Osteoblast (primary cell): ENCODE measurements at regions not wholly inside any gene's neighbourhood (a gene's known extent, or its start where the extent isn't known, plus 50 kb on each side); places are given as distances from the start of the nearest gene placed in this dataset.

Source experiments
- DNase-seq: peaks from one replicate; pipeline ENCODE4 v3.0.0; 2011; ENCODE audit warnings: low spot score, mixed read lengths; ENCODE audit not compliant: insufficient read length; ENCODE audit errors: missing footprints
- H2AFZ ChIP-seq: 2 replicates; pipeline ENCODE4 v1.6.0; 2011; ENCODE audit warnings: mild to moderate bottlenecking, low read length
- H3K27ac ChIP-seq: 2 replicates; pipeline ENCODE4 v1.5.1; 2011; ENCODE audit warnings: mild to moderate bottlenecking, low read depth, low read length, moderate library complexity
- H3K27me3 ChIP-seq: 2 replicates; pipeline ENCODE4 v1.6.0; 2012; ENCODE audit warnings: mild to moderate bottlenecking, control low read depth, inconsistent platforms, low read length, moderate library complexity; ENCODE audit not compliant: insufficient read depth
- H3K36me3 ChIP-seq: 2 replicates; pipeline ENCODE4 v1.5.1; 2011; ENCODE audit warnings: mild to moderate bottlenecking, low read length, control low read depth, moderate library complexity; ENCODE audit not compliant: insufficient read depth
- H3K4me1 ChIP-seq: 2 replicates; pipeline ENCODE4 v1.5.1; 2011; ENCODE audit warnings: mild to moderate bottlenecking, low read length, control low read depth, moderate library complexity; ENCODE audit not compliant: insufficient read depth
- H3K4me2 ChIP-seq: 2 replicates; pipeline ENCODE4 v1.6.0; 2011; ENCODE audit warnings: mild to moderate bottlenecking, low read length; ENCODE audit not compliant: insufficient read depth
- H3K4me3 ChIP-seq: fragments of 200-600 bp; sonication (generic); 3 replicates; pipeline ENCODE4 v1.5.1; 2012; ENCODE audit warnings: mild to moderate bottlenecking, low read length, inconsistent platforms; ENCODE audit not compliant: insufficient read depth
- H3K79me2 ChIP-seq: 2 replicates; pipeline ENCODE4 v1.6.0; 2012; ENCODE audit warnings: mild to moderate bottlenecking, low read length, control low read depth, inconsistent platforms; ENCODE audit not compliant: insufficient read depth
- H3K9me3 ChIP-seq: 2 replicates; pipeline ENCODE4 v1.5.1; 2011; ENCODE audit warnings: low read depth, low read length, control low read depth
- H4K20me1 ChIP-seq: 2 replicates; pipeline ENCODE4 v1.6.0; 2012; ENCODE audit warnings: mild to moderate bottlenecking, low read length, control low read depth; ENCODE audit not compliant: insufficient read depth
- CTCF ChIP-seq: IDR thresholded peaks from 2 replicates; pipeline ENCODE4 v1.5.1; 2011; ENCODE audit warnings: mild to moderate bottlenecking, low read depth, low read length, moderate library complexity; ENCODE audit errors: extremely low read depth

GRCh38 chr7:106767498-106768323, 97.4 kb upstream of the PIK3CG start:
- Histone ChIP-seq H3K4me3 (no peak overlapping the region), H3K27me3 (no peaks in the 10 kb centered on the region), H3K4me2 (peak overlapping the region; percentile 58), H3K36me3 (no peaks in the 10 kb centered on the region), H4K20me1 (no peaks in the 10 kb centered on the region), H2AFZ (peak overlapping the region; percentile 35), H3K79me2 (no peaks in the 10 kb centered on the region), H3K27ac (no peak overlapping the region), H3K9me3 (no peaks in the 10 kb centered on the region), H3K4me1 (peaks cover 19% of the 10 kb centered on the region)
- no peak for TF ChIP-seq CTCF
- DNase-seq = no peak

- Histone ChIP-seq H3K4me1 (peaks cover 25% of the 10 kb centered on the region), H2AFZ (peak overlapping the region; percentile 35)
- TF ChIP-seq CTCF = no peak
These were observed 96.7 kb upstream of the PIK3CG start for GRCh38 chr7:106768324-106768751.

GRCh38 chr7:106770191-106770590, 94.9 kb upstream of the PIK3CG start:
- H3K27me3 ChIP-seq = no peaks in the 10 kb centered on the region
- H3K4me3 ChIP-seq = no peak overlapping the region
- TF ChIP-seq CTCF = no peak
- no peaks in the 10 kb centered on the region for H3K36me3 ChIP-seq
- no peaks in the 10 kb centered on the region for H3K9me3 ChIP-seq
- peaks cover 29% of the 10 kb centered on the region for H3K4me1 ChIP-seq
- peak overlapping the region; percentile 89 for H3K27ac ChIP-seq
- peak overlapping the region; percentile 37 for H3K4me2 ChIP-seq
- H3K79me2 ChIP-seq = no peaks in the 10 kb centered on the region
- H4K20me1 ChIP-seq = no peaks in the 10 kb centered on the region
- DNase-seq = no peak
- H2AFZ ChIP-seq = no peak overlapping the region

More at GRCh38 chr7:106768324-106768751, 96.7 kb upstream of the PIK3CG start:
- no peaks in the 10 kb centered on the region for H3K27me3 ChIP-seq
- peak overlapping the region; percentile 58 for H3K4me2 ChIP-seq
- no peak overlapping the region for H3K27ac ChIP-seq
- H3K9me3 ChIP-seq = no peaks in the 10 kb centered on the region
- no peak overlapping the region for H3K4me3 ChIP-seq
- no peak for DNase-seq
- no peaks in the 10 kb centered on the region for H4K20me1 ChIP-seq
- H3K36me3 ChIP-seq = no peaks in the 10 kb centered on the region
- no peaks in the 10 kb centered on the region for H3K79me2 ChIP-seq

- no peaks in the 10 kb centered on the region for H3K9me3 ChIP-seq
- H3K4me3 ChIP-seq = no peak overlapping the region
- no peaks in the 10 kb centered on the region for H3K27me3 ChIP-seq
- H3K4me1 ChIP-seq = peaks cover 41% of the 10 kb centered on the region
- peak overlapping the region; percentile 43 for H3K4me2 ChIP-seq
- H3K79me2 ChIP-seq = no peaks in the 10 kb centered on the region
- peak overlapping the region; percentile 18 for H2AFZ ChIP-seq
- H3K27ac ChIP-seq = peak overlapping the region; percentile 63
- no peaks in the 10 kb centered on the region for H4K20me1 ChIP-seq
- TF ChIP-seq CTCF = no peak
- no peaks in the 10 kb centered on the region for H3K36me3 ChIP-seq
- DNase-seq = no peak
These were observed 92.4 kb upstream of the PIK3CG start for GRCh38 chr7:106772655-106773108.
